IMR-90 (cell line): ENCODE measurements at regions not wholly inside any gene's neighbourhood (a gene's known extent, or its start where the extent isn't known, plus 50 kb on each side); places are given as distances from the start of the nearest gene placed in this dataset.

Experiments
- ATAC-seq: fragments of 200-7000 bp; cut with Tn5 transposase; 2 replicates; pipeline ENCODE4 v1.9.1; 2020; ENCODE audit warnings: low read depth, mild to moderate bottlenecking, moderate library complexity
- BruUV-seq: library from RNA; stranded (reverse); fragments of 400-500 nt; replicated peaks from 2 replicates; lab custom pipeline; 2021; lab: Mats Ljungman, UMichigan
- CTCF ChIA-PET: fragments of 300-600 bp; formaldehyde crosslinking; extraction: SDS; loops from one replicate; lab custom pipeline; 2021; ENCODE audit warnings: antibody characterized with exemption; lab: Yijun Ruan, JAX
- POLR2A ChIA-PET: fragments of 300-600 bp; sonication (Branson Sonifier 250); formaldehyde crosslinking; loops from one replicate; lab custom pipeline; 2022; ENCODE audit warnings: antibody characterized with exemption; ENCODE audit not compliant: unreplicated experiment; lab: Charles Lee
- DNase-seq: peaks from one replicate; pipeline ENCODE4 v3.0.0; 2013
- H2AFZ ChIP-seq: replicated peaks from 2 replicates; pipeline ENCODE3; 2013; ENCODE audit warnings: low read length, mild to moderate bottlenecking; ENCODE audit not compliant: poor library complexity
- H2AK5ac ChIP-seq: 2 replicates; pipeline ENCODE4 v1.6.1; 2013; ENCODE audit warnings: low read depth, low read length, inconsistent platforms
- H2AK9ac ChIP-seq: replicated peaks from 2 replicates; pipeline ENCODE3; 2013; ENCODE audit warnings: mild to moderate bottlenecking, low read depth, low read length, moderate library complexity; ENCODE audit not compliant: poor library complexity
- H2BK120ac ChIP-seq: 2 replicates; pipeline ENCODE4 v1.6.1; 2013; ENCODE audit warnings: low read depth, low read length, inconsistent platforms
- H2BK15ac ChIP-seq: 3 replicates; pipeline ENCODE4 v1.6.1; 2013; ENCODE audit warnings: low read depth, low read length, inconsistent platforms
- H2BK20ac ChIP-seq: 2 replicates; pipeline ENCODE4 v1.6.1; 2013; ENCODE audit warnings: low read depth, mild to moderate bottlenecking, inconsistent platforms, low read length, moderate library complexity
- H2BK5ac ChIP-seq: 2 replicates; pipeline ENCODE4 v1.6.1; 2013; ENCODE audit warnings: mild to moderate bottlenecking, low read depth, low read length, inconsistent platforms; ENCODE audit not compliant: poor library complexity, severe bottlenecking
- H3K14ac ChIP-seq: replicated peaks from 2 replicates; pipeline ENCODE4 v1.6.1; 2013; ENCODE audit warnings: low read depth, low read length, inconsistent platforms
- H3K18ac ChIP-seq: 2 replicates; pipeline ENCODE4 v1.6.1; 2013; ENCODE audit warnings: low read depth, low read length, control low read depth
- H3K23ac ChIP-seq: 2 replicates; pipeline ENCODE4 v1.6.1; 2013; ENCODE audit warnings: low read depth, low read length, inconsistent platforms
- H3K27ac ChIP-seq: 2 replicates; pipeline ENCODE4 v1.5.1; 2013; ENCODE audit warnings: mild to moderate bottlenecking, control low read depth, low read length; ENCODE audit not compliant: insufficient read depth
- H3K27me3 ChIP-seq: 2 replicates; pipeline ENCODE4 v1.6.1; 2013; ENCODE audit warnings: low read length; ENCODE audit not compliant: control insufficient read depth, insufficient read depth
- H3K36me3 ChIP-seq: 2 replicates; pipeline ENCODE4 v1.6.1; 2013; ENCODE audit warnings: low read length, mixed read lengths; ENCODE audit not compliant: control insufficient read depth, insufficient read depth
- H3K4ac ChIP-seq: 2 replicates; pipeline ENCODE4 v1.6.1; 2013; ENCODE audit warnings: low read depth, low read length, inconsistent platforms
- H3K4me1 ChIP-seq: 2 replicates; pipeline ENCODE4 v1.6.1; 2013; ENCODE audit warnings: low read length, mixed read lengths; ENCODE audit not compliant: control insufficient read depth, insufficient read depth
- H3K4me2 ChIP-seq: 2 replicates; pipeline ENCODE4 v1.6.1; 2013; ENCODE audit warnings: low read depth, mild to moderate bottlenecking, control low read depth, low read length, moderate library complexity
- H3K4me3 ChIP-seq: 2 replicates; pipeline ENCODE4 v1.5.1; 2013; ENCODE audit warnings: low read depth, mild to moderate bottlenecking, control low read depth, low read length, moderate library complexity; ENCODE audit not compliant: insufficient read depth
- H3K56ac ChIP-seq: 2 replicates; pipeline ENCODE4 v1.6.1; 2013; ENCODE audit warnings: low read length, inconsistent platforms; ENCODE audit not compliant: insufficient read depth; ENCODE audit errors: extremely low read depth
- H3K79me1 ChIP-seq, 2 experiments: 2 replicates each; pipeline ENCODE4 v1.6.1; 2013; ENCODE audit warnings: low read length in 2 of 2, inconsistent platforms in 1 of 2, low read depth in 1 of 2
- H3K9ac ChIP-seq: 2 replicates; pipeline ENCODE4 v1.6.1; 2013; ENCODE audit warnings: low read depth, low read length, control low read depth
- H3K9me1 ChIP-seq: 2 replicates; pipeline ENCODE4 v1.6.1; 2013; ENCODE audit warnings: low read length, inconsistent platforms; ENCODE audit not compliant: insufficient read depth
- H3K9me3 ChIP-seq: 2 replicates; pipeline ENCODE4 v1.6.1; 2013; ENCODE audit warnings: low read length; ENCODE audit not compliant: control insufficient read depth, insufficient read depth
- H4K20me1 ChIP-seq: 2 replicates; pipeline ENCODE4 v1.6.1; 2013; ENCODE audit warnings: low read length, inconsistent platforms; ENCODE audit not compliant: insufficient read depth
- H4K5ac ChIP-seq: 2 replicates; pipeline ENCODE4 v1.6.1; 2013; ENCODE audit warnings: mild to moderate bottlenecking, low read depth, low read length, control low read depth
- H4K8ac ChIP-seq, 2 experiments: 2 replicates each; pipeline ENCODE4 v1.6.1; 2013; ENCODE audit warnings: low read depth in 2 of 2, low read length in 2 of 2, control low read depth in 1 of 2, inconsistent platforms in 1 of 2
- H4K91ac ChIP-seq: 2 replicates; pipeline ENCODE4 v1.6.1; 2013; ENCODE audit warnings: low read depth, low read length, inconsistent platforms; ENCODE audit not compliant: insufficient read depth
- CEBPB ChIP-seq: IDR thresholded peaks from 2 replicates; pipeline ENCODE4 v1.6.1; 2012; ENCODE audit warnings: low read depth, low read length, improper control_type of control experiment
- CHD1 ChIP-seq: IDR thresholded peaks from 2 replicates; pipeline ENCODE4 v1.6.1; 2012; ENCODE audit warnings: low read depth, low read length, improper control_type of control experiment
- FOS ChIP-seq: fragments of 150-350 bp; IDR thresholded peaks from 2 replicates; pipeline ENCODE4 v1.6.1; 2016; ENCODE audit warnings: low read depth, low read length
- MAFK ChIP-seq: IDR thresholded peaks from 2 replicates; pipeline ENCODE4 v1.6.1; 2012; ENCODE audit warnings: low read depth, low read length, improper control_type of control experiment
- MXI1 ChIP-seq: IDR thresholded peaks from 2 replicates; pipeline ENCODE4 v1.6.1; 2012; ENCODE audit warnings: low read depth, mild to moderate bottlenecking, low read length, moderate library complexity, borderline replicate concordance
- NFE2L2 ChIP-seq: fragments of 150-350 bp; IDR thresholded peaks from 2 replicates; pipeline ENCODE4 v1.6.1; 2016; ENCODE audit warnings: low read depth, mild to moderate bottlenecking, low read length
- RCOR1 ChIP-seq: IDR thresholded peaks from 2 replicates; pipeline ENCODE4 v1.6.1; 2012; ENCODE audit warnings: mild to moderate bottlenecking, low read length, improper control_type of control experiment; ENCODE audit not compliant: insufficient replicate concordance
- RFX5 ChIP-seq: IDR thresholded peaks from 2 replicates; pipeline ENCODE4 v1.8.0; 2012; ENCODE audit warnings: low read depth, mild to moderate bottlenecking, low read length, moderate library complexity
- WGBS, 2 experiments: methylation state at CpG; one replicate each; pipeline versions ENCODE4 v1.1.5 to v1.1.7; 2013; ENCODE audit warnings: missing lambda C conversion rate in 2 of 2; ENCODE audit not compliant: insufficient read length in 1 of 2; ENCODE audit errors: extremely low coverage in 2 of 2; 5-methylcytosine and 5-hydroxymethylcytosine counted together
- dilution Hi-C: fragments of 300-500 bp; cut with HindIII; formaldehyde crosslinking; loops from one replicate; pipeline ENCODE4 v1.14.3; 2018; ENCODE audit warnings: low sequenced_read_pairs; ENCODE audit not compliant: unreplicated experiment
- in situ Hi-C: fragments of 300-500 bp; cut with MboI; formaldehyde crosslinking; loops from 3 replicates; pipeline ENCODE4 v1.14.3; 2019; ENCODE audit warnings: low sequenced_read_pairs, inconsistent platforms, mixed read lengths
- intact Hi-C: fragments of 100-400 bp; cut with micrococcal nuclease; formaldehyde crosslinking; loops from 2 replicates; pipeline ENCODE4 v1.10.0; 2022
- TF ChIP-seq, protein P1 (sequence below): conservative IDR thresholded peaks from 2 replicates; pipeline ENCODE4 v1.5.1; 2012; ENCODE audit warnings: mild to moderate bottlenecking, low read depth, low read length, improper control_type of control experiment
- TF ChIP-seq, protein P2 (sequence below): fragments of 150-350 bp; IDR thresholded peaks from 2 replicates; pipeline ENCODE4 v1.6.1; 2017; ENCODE audit warnings: mild to moderate bottlenecking, antibody characterized with exemption, low read length, low read depth

- Histone ChIP-seq H3K23ac (no peak overlapping the region), H2BK5ac (no peak overlapping the region), H3K56ac (no peak overlapping the region), H3K4ac (no peak overlapping the region), H4K91ac (no peak overlapping the region), H4K8ac (no peak overlapping the region), H3K4me3 (no peak overlapping the region), H2BK20ac (no peak overlapping the region), H3K9ac (no peak overlapping the region), H3K27ac (no peak overlapping the region), H3K79me1 (no peaks in the 10 kb centered on the region), H2AK5ac (no peak overlapping the region), H3K4me1 (no peaks in the 10 kb centered on the region), H2BK120ac (no peak overlapping the region), H3K14ac (no peak overlapping the region), H3K4me2 (no peak overlapping the region), H3K27me3 (no peaks in the 10 kb centered on the region), H4K20me1 (no peaks in the 10 kb centered on the region), H4K5ac (no peak overlapping the region), H2BK15ac (no peak overlapping the region), H3K9me1 (no peaks in the 10 kb centered on the region), H3K9me3 (peaks cover 2% of the 10 kb centered on the region; the same call in 1 of the 2 replicates), H3K18ac (no peak overlapping the region), H2AK9ac (no peak overlapping the region), H2AFZ (no peak overlapping the region), H3K36me3 (no peaks in the 10 kb centered on the region)
- ATAC-seq, result no peak
- TF ChIP-seq RFX5, result no peak
- TF ChIP-seq NFE2L2, result no peak
- TF ChIP-seq, protein P1, sequence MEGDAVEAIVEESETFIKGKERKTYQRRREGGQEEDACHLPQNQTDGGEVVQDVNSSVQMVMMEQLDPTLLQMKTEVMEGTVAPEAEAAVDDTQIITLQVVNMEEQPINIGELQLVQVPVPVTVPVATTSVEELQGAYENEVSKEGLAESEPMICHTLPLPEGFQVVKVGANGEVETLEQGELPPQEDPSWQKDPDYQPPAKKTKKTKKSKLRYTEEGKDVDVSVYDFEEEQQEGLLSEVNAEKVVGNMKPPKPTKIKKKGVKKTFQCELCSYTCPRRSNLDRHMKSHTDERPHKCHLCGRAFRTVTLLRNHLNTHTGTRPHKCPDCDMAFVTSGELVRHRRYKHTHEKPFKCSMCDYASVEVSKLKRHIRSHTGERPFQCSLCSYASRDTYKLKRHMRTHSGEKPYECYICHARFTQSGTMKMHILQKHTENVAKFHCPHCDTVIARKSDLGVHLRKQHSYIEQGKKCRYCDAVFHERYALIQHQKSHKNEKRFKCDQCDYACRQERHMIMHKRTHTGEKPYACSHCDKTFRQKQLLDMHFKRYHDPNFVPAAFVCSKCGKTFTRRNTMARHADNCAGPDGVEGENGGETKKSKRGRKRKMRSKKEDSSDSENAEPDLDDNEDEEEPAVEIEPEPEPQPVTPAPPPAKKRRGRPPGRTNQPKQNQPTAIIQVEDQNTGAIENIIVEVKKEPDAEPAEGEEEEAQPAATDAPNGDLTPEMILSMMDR, result no peak
- no peak for TF ChIP-seq RCOR1
- TF ChIP-seq CHD1, result no peak
- TF ChIP-seq, protein P2, sequence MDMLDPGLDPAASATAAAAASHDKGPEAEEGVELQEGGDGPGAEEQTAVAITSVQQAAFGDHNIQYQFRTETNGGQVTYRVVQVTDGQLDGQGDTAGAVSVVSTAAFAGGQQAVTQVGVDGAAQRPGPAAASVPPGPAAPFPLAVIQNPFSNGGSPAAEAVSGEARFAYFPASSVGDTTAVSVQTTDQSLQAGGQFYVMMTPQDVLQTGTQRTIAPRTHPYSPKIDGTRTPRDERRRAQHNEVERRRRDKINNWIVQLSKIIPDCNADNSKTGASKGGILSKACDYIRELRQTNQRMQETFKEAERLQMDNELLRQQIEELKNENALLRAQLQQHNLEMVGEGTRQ, result no peak
- TF ChIP-seq MXI1, result no peak
- TF ChIP-seq CEBPB, result no peak
- no peak for TF ChIP-seq MAFK
- TF ChIP-seq FOS, result no peak
- no CpG with 5 or more reads among the region's 3 CpGs for WGBS, 2 experiments
- CTCF ChIA-PET, result no interaction called here
- no TSS peak for BruUV-seq
- POLR2A ChIA-PET, result no interaction called here
- DNase-seq, result no peak
- in situ Hi-C loops, result no loop called here
- dilution Hi-C loops, result no loop called here
- intact Hi-C loops, result no loop called here
Measured at GRCh38 chr3:81022339-81022738, 739.1 kb downstream of the GBE1 start.
